Mucosa of descending colon (tissue), 3 donors: ENCODE measurements at regions not wholly inside any gene's neighbourhood (a gene's known extent, or its start where the extent isn't known, plus 50 kb on each side); places are given as distances from the start of the nearest gene placed in this dataset.

Source experiments
- ATAC-seq: fragments of 200-7000 bp; cut with Tn5 transposase; one replicate; pipeline ENCODE4 v1.9.1; 2020; ENCODE audit warnings: mild to moderate bottlenecking, moderate library complexity
- DNase-seq, 3 donors: peaks; one replicate each; pipeline ENCODE4 v3.0.0-alpha.2; 2020
- H3K36me3 ChIP-seq: fragments of 200-600 bp; one replicate; pipeline ENCODE4 v1.8.0; 2021; ENCODE audit warnings: low read depth, mild to moderate bottlenecking
- H3K4me1 ChIP-seq: fragments of 200-600 bp; one replicate; pipeline ENCODE4 v1.8.0; 2021; ENCODE audit warnings: low read depth, mild to moderate bottlenecking
- H3K4me3 ChIP-seq: fragments of 200-600 bp; one replicate; pipeline ENCODE4 v1.8.0; 2021; ENCODE audit warnings: mild to moderate bottlenecking
- H3K9me3 ChIP-seq: fragments of 200-600 bp; one replicate; pipeline ENCODE4 v1.8.0; 2021; ENCODE audit warnings: mild to moderate bottlenecking
- intact Hi-C, 2 donors: fragments of 100-400 bp; cut with DNase I in 1 of 2; cut with micrococcal nuclease in 1 of 2; formaldehyde crosslinking; loops; one replicate each; pipeline versions ENCODE4 v1.11.0 to v1.11.1; 2022; cut with DNase I, micrococcal nuclease
- TF ChIP-seq, protein P1 (sequence below): fragments of 200-600 bp; IDR thresholded peaks from one replicate; pipeline ENCODE4 v1.8.0; 2022; ENCODE audit warnings: antibody characterized with exemption, mild to moderate bottlenecking
- donor health status: DM: no; HTN: no; CAD: no; lungs with moderate emphysema.
- donor health status: DM: no; HTN: no; CAD: no.
- donor health status: DM: no; HTN: yes; CAD: no.

DNA sequence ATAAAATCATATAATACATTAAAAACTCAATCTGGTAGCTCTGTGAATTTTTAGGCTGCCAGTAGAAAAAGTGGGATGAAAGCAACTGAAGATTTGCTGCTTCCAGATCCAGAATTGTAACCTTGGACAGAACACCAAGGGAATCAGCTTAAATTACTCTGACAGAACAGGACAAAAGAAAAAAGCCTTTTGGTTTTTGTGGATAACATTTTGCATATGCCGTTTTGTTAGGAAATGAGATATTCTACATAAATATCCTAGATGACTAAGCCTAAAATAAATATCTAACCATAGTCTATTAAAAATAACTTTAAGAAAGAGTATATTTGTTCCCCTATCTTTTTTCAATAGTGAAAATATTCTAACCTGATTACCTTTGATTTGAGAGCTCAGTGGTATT lies 148.7 kb upstream of the DOCK10 start:
- ATAC-seq (no peak), DNase-seq (no peak)
- Histone ChIP-seq H3K36me3 (no peaks in the 10 kb centered on the region), H3K4me1 (no peaks in the 10 kb centered on the region), H3K4me3 (no peak overlapping the region), H3K9me3 (no peaks in the 10 kb centered on the region)
- TF ChIP-seq, protein P1, sequence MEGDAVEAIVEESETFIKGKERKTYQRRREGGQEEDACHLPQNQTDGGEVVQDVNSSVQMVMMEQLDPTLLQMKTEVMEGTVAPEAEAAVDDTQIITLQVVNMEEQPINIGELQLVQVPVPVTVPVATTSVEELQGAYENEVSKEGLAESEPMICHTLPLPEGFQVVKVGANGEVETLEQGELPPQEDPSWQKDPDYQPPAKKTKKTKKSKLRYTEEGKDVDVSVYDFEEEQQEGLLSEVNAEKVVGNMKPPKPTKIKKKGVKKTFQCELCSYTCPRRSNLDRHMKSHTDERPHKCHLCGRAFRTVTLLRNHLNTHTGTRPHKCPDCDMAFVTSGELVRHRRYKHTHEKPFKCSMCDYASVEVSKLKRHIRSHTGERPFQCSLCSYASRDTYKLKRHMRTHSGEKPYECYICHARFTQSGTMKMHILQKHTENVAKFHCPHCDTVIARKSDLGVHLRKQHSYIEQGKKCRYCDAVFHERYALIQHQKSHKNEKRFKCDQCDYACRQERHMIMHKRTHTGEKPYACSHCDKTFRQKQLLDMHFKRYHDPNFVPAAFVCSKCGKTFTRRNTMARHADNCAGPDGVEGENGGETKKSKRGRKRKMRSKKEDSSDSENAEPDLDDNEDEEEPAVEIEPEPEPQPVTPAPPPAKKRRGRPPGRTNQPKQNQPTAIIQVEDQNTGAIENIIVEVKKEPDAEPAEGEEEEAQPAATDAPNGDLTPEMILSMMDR: no peak
- intact Hi-C loops: no loop called here

- Histone ChIP-seq H3K4me3 (no peak overlapping the region), H3K9me3 (no peaks in the 10 kb centered on the region), H3K36me3 (no peaks in the 10 kb centered on the region), H3K4me1 (no peaks in the 10 kb centered on the region)
- no peak for ATAC-seq
- DNase-seq: no peak
- intact Hi-C loops: no loop called here
- TF ChIP-seq, protein P1: no peak
Observed at GRCh38 chr2:225184948-225185347, 142.7 kb upstream of the DOCK10 start.

DNA sequence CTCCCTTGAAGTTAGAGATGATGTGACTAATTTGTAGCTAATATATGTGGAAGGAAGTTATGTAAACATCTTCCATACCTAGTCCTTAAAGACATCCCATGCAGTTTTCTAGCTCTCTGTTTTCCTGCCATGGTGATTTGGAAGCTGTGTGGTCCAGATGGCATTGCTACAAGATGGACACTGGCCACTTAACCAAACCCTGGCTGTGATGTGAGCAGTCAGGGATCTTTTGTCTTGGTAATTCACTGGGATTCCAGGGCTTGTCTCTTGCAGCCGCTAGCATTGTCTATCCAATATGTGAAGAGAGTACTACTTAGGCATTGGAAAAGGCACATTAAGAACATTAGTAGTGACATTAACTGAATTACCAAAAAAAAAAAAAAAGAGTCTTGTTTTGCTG lies 139.9 kb upstream of the DOCK10 start:
- H3K9me3 ChIP-seq: no peaks in the 10 kb centered on the region
- no peak overlapping the region for H3K4me3 ChIP-seq
- H3K4me1 ChIP-seq: no peaks in the 10 kb centered on the region
- no peaks in the 10 kb centered on the region for H3K36me3 ChIP-seq
- no peak for ATAC-seq
- DNase-seq: no peak
- TF ChIP-seq, protein P1: no peak
- intact Hi-C loops: no loop called here

GRCh38 chr2:225177098-225177497 lies 134.8 kb upstream of the DOCK10 start:
- TF ChIP-seq, protein P1: no peak
- H3K36me3 ChIP-seq: no peaks in the 10 kb centered on the region
- no peaks in the 10 kb centered on the region for H3K9me3 ChIP-seq
- ATAC-seq: no peak
- H3K4me3 ChIP-seq: no peak overlapping the region
- no peaks in the 10 kb centered on the region for H3K4me1 ChIP-seq
- intact Hi-C loops: no loop called here
- no peak for DNase-seq

- ATAC-seq (no peak), DNase-seq (no peak)
- Histone ChIP-seq H3K4me3 (no peak overlapping the region), H3K4me1 (no peaks in the 10 kb centered on the region), H3K36me3 (no peaks in the 10 kb centered on the region), H3K9me3 (no peaks in the 10 kb centered on the region)
- intact Hi-C loops: no loop called here
- TF ChIP-seq, protein P1: no peak
Observed at GRCh38 chr2:225173909-225174308, 131.6 kb upstream of the DOCK10 start.

GRCh38 chr2:225171350-225171749 lies 129.1 kb upstream of the DOCK10 start:
- Histone ChIP-seq H3K36me3 (no peaks in the 10 kb centered on the region), H3K4me3 (no peak overlapping the region), H3K4me1 (no peaks in the 10 kb centered on the region), H3K9me3 (no peaks in the 10 kb centered on the region)
- TF ChIP-seq, protein P1: no peak
- no peak for DNase-seq
- ATAC-seq: peak; percentile 54
- intact Hi-C loops: no loop called here
